Peyer's patch (tissue), 4 donors: ENCODE measurements at regions not wholly inside any gene's neighbourhood (a gene's known extent, or its start where the extent isn't known, plus 50 kb on each side); places are given as distances from the start of the nearest gene placed in this dataset.

Experiments used
- DNase-seq, 3 donors: peaks; one replicate each; pipeline ENCODE4 v3.0.0-alpha.2; 2017 to 2019
- H3K27ac ChIP-seq, 4 donors: fragments of 200-600 bp; sonication (generic); one replicate each; pipeline ENCODE4 v1.5.1; 2016 to 2019
- H3K27me3 ChIP-seq, 2 donors: fragments of 200-600 bp; sonication (generic); one replicate each; pipeline ENCODE4 v1.5.1; 2019
- H3K36me3 ChIP-seq, 3 donors: fragments of 200-600 bp; sonication (generic); one replicate each; pipeline ENCODE4 v1.5.1; 2016 to 2019
- H3K4me1 ChIP-seq, 4 donors: fragments of 200-600 bp; sonication (generic); one replicate each; pipeline ENCODE4 v1.5.1; 2016 to 2019
- H3K4me3 ChIP-seq, 4 donors: fragments of 200-600 bp; sonication (generic); 1 replicate in 3 of 4; 2 replicates in 1 of 4; pipeline ENCODE4 v1.5.1; 2016 to 2019; ENCODE audit warnings: mild to moderate bottlenecking in 1 of 4
- H3K9me3 ChIP-seq, 4 donors: fragments of 200-600 bp; sonication (generic); one replicate each; pipeline ENCODE4 v1.5.1; 2016 to 2019; ENCODE audit warnings: mild to moderate bottlenecking in 1 of 4
- POLR2A ChIP-seq, 2 donors: fragments of 450-650 bp; IDR thresholded peaks; one replicate each; pipeline ENCODE4 v1.5.1; 2017; ENCODE audit warnings: antibody characterized with exemption in 2 of 2, mild to moderate bottlenecking in 2 of 2, moderate library complexity in 2 of 2
- TF ChIP-seq, protein P1 (sequence below), 6 experiments: fragments of 450-650 bp in 4 of 6; fragments of 200-600 bp in 2 of 6; sonication (generic) in 1 of 6; IDR thresholded peaks; one replicate each; pipeline ENCODE4 v1.5.1; 2017 to 2019; ENCODE audit warnings: antibody characterized with exemption in 6 of 6, mild to moderate bottlenecking in 3 of 6, moderate library complexity in 1 of 6

DNA sequence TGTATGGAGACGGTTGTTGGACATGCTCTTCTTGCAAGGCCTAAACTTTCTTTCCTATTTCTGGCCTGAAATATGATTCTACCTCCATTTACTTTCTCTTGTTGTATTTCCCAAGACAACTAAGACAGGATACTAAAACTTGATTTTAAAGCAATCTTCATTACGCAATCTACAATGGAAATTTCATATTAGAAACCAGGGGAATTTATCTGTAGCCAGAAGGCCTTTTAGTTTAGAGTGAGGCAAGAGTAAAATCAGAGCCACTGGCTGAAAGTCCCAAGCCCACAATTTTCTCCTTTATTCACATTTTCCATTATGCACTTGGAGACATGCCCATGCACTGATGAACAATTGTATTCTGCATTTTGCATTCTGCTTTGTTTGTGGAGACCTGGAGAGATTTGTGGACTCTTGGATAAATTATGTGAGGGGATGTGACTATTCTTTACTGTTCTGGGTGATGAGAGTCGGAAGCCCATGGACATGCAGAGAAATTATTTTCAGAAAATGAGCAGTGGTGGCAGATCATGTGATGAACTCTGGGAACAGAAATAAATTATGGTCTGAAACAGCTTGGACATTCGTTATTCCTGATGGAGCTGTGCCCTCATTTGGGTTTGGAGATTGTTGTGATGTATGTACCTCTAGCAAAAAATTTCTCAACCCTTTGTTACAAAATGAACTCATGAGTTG lies 336.8 kb downstream of the SEC16B start:
- Histone ChIP-seq H3K4me3 (no peak overlapping the region), H3K27ac (no peak overlapping the region)
- TF ChIP-seq, protein P1, sequence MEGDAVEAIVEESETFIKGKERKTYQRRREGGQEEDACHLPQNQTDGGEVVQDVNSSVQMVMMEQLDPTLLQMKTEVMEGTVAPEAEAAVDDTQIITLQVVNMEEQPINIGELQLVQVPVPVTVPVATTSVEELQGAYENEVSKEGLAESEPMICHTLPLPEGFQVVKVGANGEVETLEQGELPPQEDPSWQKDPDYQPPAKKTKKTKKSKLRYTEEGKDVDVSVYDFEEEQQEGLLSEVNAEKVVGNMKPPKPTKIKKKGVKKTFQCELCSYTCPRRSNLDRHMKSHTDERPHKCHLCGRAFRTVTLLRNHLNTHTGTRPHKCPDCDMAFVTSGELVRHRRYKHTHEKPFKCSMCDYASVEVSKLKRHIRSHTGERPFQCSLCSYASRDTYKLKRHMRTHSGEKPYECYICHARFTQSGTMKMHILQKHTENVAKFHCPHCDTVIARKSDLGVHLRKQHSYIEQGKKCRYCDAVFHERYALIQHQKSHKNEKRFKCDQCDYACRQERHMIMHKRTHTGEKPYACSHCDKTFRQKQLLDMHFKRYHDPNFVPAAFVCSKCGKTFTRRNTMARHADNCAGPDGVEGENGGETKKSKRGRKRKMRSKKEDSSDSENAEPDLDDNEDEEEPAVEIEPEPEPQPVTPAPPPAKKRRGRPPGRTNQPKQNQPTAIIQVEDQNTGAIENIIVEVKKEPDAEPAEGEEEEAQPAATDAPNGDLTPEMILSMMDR (IDR thresholded peaks at IDR 0.05), result no peak
- no peak for TF ChIP-seq POLR2A (IDR thresholded peaks at IDR 0.05)

GRCh38 chr1:177631770-177632169 lies 338.1 kb downstream of the SEC16B start:
- H3K36me3 ChIP-seq, result no peaks in the 10 kb centered on the region
- no peak overlapping the region for H3K4me3 ChIP-seq
- DNase-seq, result no peak
- TF ChIP-seq, protein P1 (IDR thresholded peaks at IDR 0.05), result no peak
- TF ChIP-seq POLR2A (IDR thresholded peaks at IDR 0.05), result no peak
- no peak overlapping the region for H3K27ac ChIP-seq
- no peaks in the 10 kb centered on the region for H3K27me3 ChIP-seq
- H3K9me3 ChIP-seq, result no peaks in the 10 kb centered on the region
- no peaks in the 10 kb centered on the region for H3K4me1 ChIP-seq

More for the DNA sequence above, 336.8 kb downstream of the SEC16B start:
- no peaks in the 10 kb centered on the region for H3K27me3 ChIP-seq
- H3K9me3 ChIP-seq, result no peaks in the 10 kb centered on the region
- no peaks in the 10 kb centered on the region for H3K36me3 ChIP-seq
- H3K4me1 ChIP-seq, result no peaks in the 10 kb centered on the region
- DNase-seq, result no peak

GRCh38 chr1:177629526-177629925 lies 340.3 kb downstream of the SEC16B start:
- H3K4me3 ChIP-seq, result no peak overlapping the region
- H3K9me3 ChIP-seq, result no peaks in the 10 kb centered on the region
- H3K27me3 ChIP-seq, result no peaks in the 10 kb centered on the region
- no peak for DNase-seq
- no peaks in the 10 kb centered on the region for H3K4me1 ChIP-seq
- TF ChIP-seq, protein P1 (IDR thresholded peaks at IDR 0.05), result no peak
- no peak for TF ChIP-seq POLR2A (IDR thresholded peaks at IDR 0.05)
- no peak overlapping the region for H3K27ac ChIP-seq
- no peaks in the 10 kb centered on the region for H3K36me3 ChIP-seq

DNA sequence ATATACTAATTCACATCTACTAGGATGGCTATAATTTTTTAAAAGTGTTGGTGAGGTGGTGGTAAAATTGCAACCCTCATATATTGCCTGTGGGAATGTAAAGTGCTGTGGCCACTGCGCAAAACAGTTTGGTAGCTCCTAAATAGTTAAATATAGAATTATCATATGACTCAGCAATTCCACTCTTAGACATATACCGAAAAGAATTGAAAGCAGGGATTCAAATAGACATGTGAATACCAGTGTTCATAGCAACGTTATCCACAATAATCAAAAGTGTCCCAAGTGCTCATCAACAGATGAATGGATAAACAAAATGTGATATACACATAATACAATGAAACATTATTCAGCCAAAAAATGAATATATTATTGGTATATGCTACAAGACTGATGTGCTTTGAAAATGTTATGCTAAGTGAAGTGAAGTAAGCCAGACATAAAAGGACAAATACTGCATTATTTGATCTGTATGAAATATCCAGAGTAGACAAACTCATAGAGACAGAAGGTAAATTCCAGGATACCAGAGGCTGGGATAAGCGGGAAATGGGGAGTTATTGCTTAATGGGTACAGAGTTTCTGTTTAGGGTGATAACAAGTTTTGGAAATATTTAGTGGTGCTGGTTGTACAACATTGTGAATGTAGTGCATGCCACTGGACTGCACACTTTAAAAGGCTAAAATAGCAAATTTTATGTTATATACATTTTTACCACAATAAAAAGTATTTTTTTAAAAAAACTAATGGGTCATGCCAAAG lies 342.5 kb downstream of the SEC16B start:
- H3K4me1 ChIP-seq, result no peaks in the 10 kb centered on the region
- no peaks in the 10 kb centered on the region for H3K27me3 ChIP-seq
- no peak overlapping the region for H3K4me3 ChIP-seq
- no peak for DNase-seq
- no peaks in the 10 kb centered on the region for H3K36me3 ChIP-seq
- no peak for TF ChIP-seq POLR2A (IDR thresholded peaks at IDR 0.05)
- TF ChIP-seq, protein P1 (IDR thresholded peaks at IDR 0.05), result no peak
- H3K27ac ChIP-seq, result no peak overlapping the region
- H3K9me3 ChIP-seq, result no peaks in the 10 kb centered on the region

GRCh38 chr1:177620636-177621190 lies 349.1 kb downstream of the SEC16B start:
- H3K4me3 ChIP-seq, result no peak overlapping the region
- no peaks in the 10 kb centered on the region for H3K9me3 ChIP-seq
- no peak for DNase-seq
- TF ChIP-seq, protein P1 (IDR thresholded peaks at IDR 0.05), result no peak
- TF ChIP-seq POLR2A (IDR thresholded peaks at IDR 0.05), result no peak
- no peaks in the 10 kb centered on the region for H3K4me1 ChIP-seq
- no peaks in the 10 kb centered on the region for H3K36me3 ChIP-seq
- no peaks in the 10 kb centered on the region for H3K27me3 ChIP-seq
- no peak overlapping the region for H3K27ac ChIP-seq
